AG20443 (cell line): ENCODE measurements at regions not wholly inside any gene's neighbourhood (a gene's known extent, or its start where the extent isn't known, plus 50 kb on each side); places are given as distances from the start of the nearest gene placed in this dataset.
"Not testable (repeated sequence)": the region's sequence is repeated elsewhere in the genome, so short reads cannot be mapped to it uniquely, and the experiment has no call there.

Experiments
- DNase-seq: peaks from one replicate; pipeline ENCODE4 v3.0.0; 2012; ENCODE audit warnings: low spot score, mixed read lengths

- DNase-seq, result no peak
These were observed 309.4 kb downstream of the RPS24 start for GRCh38 chr10:78342827-78343653.

- DNase-seq, result not testable (repeated sequence)
These were observed 310.6 kb downstream of the RPS24 start for GRCh38 chr10:78344257-78344656.

GRCh38 chr10:78345515-78345914 is 311.9 kb downstream of the RPS24 start:
- DNase-seq, result not testable (repeated sequence)

- no peak for DNase-seq
These were observed 313.1 kb downstream of the RPS24 start for GRCh38 chr10:78346721-78347120.

GRCh38 chr10:78348411-78349164 is 314.9 kb downstream of the RPS24 start:
- DNase-seq, result no peak

- DNase-seq, result no peak
These were observed 315.5 kb downstream of the RPS24 start for GRCh38 chr10:78349165-78349516.

- no peak for DNase-seq
These were observed 316.4 kb downstream of the RPS24 start for GRCh38 chr10:78349911-78350663.

GRCh38 chr10:78351283-78351682 is 317.6 kb downstream of the RPS24 start:
- no peak for DNase-seq

GRCh38 chr10:78351809-78352208 is 318.1 kb downstream of the RPS24 start:
- DNase-seq, result no peak

- no peak for DNase-seq
These were observed 320.0 kb downstream of the RPS24 start for GRCh38 chr10:78353636-78354035.

GRCh38 chr10:78354101-78354500 is 320.4 kb downstream of the RPS24 start:
- DNase-seq, result no peak

GRCh38 chr10:78356291-78356900 is 322.7 kb downstream of the RPS24 start:
- DNase-seq, result no peak

- no peak for DNase-seq
These were observed 323.7 kb downstream of the RPS24 start for GRCh38 chr10:78357141-78358063.

GRCh38 chr10:78358351-78358750 is 324.7 kb downstream of the RPS24 start:
- DNase-seq, result no peak

GRCh38 chr10:78358982-78359381 is 325.3 kb downstream of the RPS24 start:
- no peak for DNase-seq

- DNase-seq, result no peak
These were observed 326.0 kb downstream of the RPS24 start for GRCh38 chr10:78359640-78360091.

- no peak for DNase-seq
These were observed 326.6 kb downstream of the RPS24 start for GRCh38 chr10:78360284-78360683.

- DNase-seq, result no peak
These were observed 327.4 kb downstream of the RPS24 start for GRCh38 chr10:78361031-78361430.

GRCh38 chr10:78362406-78363022 is 328.9 kb downstream of the RPS24 start:
- no peak for DNase-seq

GRCh38 chr10:78363190-78363589 is 329.5 kb downstream of the RPS24 start:
- no peak for DNase-seq

- no peak for DNase-seq
These were observed 332.0 kb downstream of the RPS24 start for GRCh38 chr10:78365694-78366093.
